ENCODE measurements at regions not wholly inside any gene's neighbourhood (a gene's known extent, or its start where the extent isn't known, plus 50 kb on each side); places are given as distances from the start of the nearest gene placed in this dataset.

- Histone ChIP-seq H3K4me3 (no peak overlapping the region), H3K27ac (no peak overlapping the region), H3K4me1 (no peaks in the 10 kb centered on the region), H3K27me3 (peaks cover 0 to 35% (median 0%) of the 10 kb centered on the region in 7 donors), H3K36me3 (no peaks in the 10 kb centered on the region), H3K9me3 (no peaks in the 10 kb centered on the region)
- ATAC-seq (no peak), DNase-seq (no peak)
- intact Hi-C loops (cut with DNase I), result loop anchor here in 3 of 10 donors (10.0 kb wide), 3 partner anchors 84 to 494 kb away; no protein-coding TSS in a partner anchor
- WGBS, 2 donors, result 44 to 51% methylated on average over 3 of the region's 3 CpGs
- TF ChIP-seq, protein P1, sequence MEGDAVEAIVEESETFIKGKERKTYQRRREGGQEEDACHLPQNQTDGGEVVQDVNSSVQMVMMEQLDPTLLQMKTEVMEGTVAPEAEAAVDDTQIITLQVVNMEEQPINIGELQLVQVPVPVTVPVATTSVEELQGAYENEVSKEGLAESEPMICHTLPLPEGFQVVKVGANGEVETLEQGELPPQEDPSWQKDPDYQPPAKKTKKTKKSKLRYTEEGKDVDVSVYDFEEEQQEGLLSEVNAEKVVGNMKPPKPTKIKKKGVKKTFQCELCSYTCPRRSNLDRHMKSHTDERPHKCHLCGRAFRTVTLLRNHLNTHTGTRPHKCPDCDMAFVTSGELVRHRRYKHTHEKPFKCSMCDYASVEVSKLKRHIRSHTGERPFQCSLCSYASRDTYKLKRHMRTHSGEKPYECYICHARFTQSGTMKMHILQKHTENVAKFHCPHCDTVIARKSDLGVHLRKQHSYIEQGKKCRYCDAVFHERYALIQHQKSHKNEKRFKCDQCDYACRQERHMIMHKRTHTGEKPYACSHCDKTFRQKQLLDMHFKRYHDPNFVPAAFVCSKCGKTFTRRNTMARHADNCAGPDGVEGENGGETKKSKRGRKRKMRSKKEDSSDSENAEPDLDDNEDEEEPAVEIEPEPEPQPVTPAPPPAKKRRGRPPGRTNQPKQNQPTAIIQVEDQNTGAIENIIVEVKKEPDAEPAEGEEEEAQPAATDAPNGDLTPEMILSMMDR (IDR thresholded peaks at IDR 0.05), result no peak
Measured at GRCh38 chrX:39248330-39248729, 447.1 kb downstream of the MID1IP1 start.

- H3K27ac ChIP-seq, result no peak overlapping the region
- H3K4me1 ChIP-seq, result no peaks in the 10 kb centered on the region
- no peak for ATAC-seq
- H3K4me3 ChIP-seq, result no peak overlapping the region
- H3K9me3 ChIP-seq, result no peaks in the 10 kb centered on the region
- intact Hi-C loops (cut with DNase I), result loop anchor here in 3 of 10 donors (10.0 kb wide), 3 partner anchors 85 to 495 kb away; no protein-coding TSS in a partner anchor
- H3K36me3 ChIP-seq, result no peaks in the 10 kb centered on the region
- no peak for DNase-seq
- H3K27me3 ChIP-seq, result peaks cover 0 to 35% (median 0%) of the 10 kb centered on the region in 7 donors
- TF ChIP-seq, protein P1 (IDR thresholded peaks at IDR 0.05), result no peak
Measured at GRCh38 chrX:39249999-39250398, 448.7 kb downstream of the MID1IP1 start.

DNA sequence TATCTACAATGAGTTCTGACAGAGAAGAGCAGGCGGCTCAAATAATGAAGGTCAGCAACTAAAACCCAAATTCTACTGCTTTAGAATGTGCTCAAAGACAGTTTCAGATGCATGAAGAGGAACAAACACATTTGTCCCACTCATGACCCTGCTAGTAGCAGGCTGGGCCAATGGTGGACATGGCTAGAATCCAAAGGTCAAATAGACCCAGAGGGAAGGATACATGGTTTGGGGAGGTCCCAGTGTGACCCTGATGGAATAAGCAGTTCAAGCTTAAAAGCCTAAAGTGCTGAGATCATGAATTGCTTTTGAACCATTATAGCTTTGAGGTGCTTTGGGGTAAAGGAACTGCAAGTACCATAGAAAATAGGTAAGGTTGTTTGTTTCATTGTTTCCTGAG, 450.7 kb downstream of the MID1IP1 start:
- ATAC-seq (no peak), DNase-seq (no peak)
- no peak overlapping the region for H3K4me3 ChIP-seq
- no peaks in the 10 kb centered on the region for H3K9me3 ChIP-seq
- no peaks in the 10 kb centered on the region for H3K4me1 ChIP-seq
- H3K36me3 ChIP-seq, result no peaks in the 10 kb centered on the region
- TF ChIP-seq, protein P1 (IDR thresholded peaks at IDR 0.05), result no peak
- WGBS, 2 donors, result 89 to 100% methylated on average over 1 of the region's 1 CpG
- no peak overlapping the region for H3K27ac ChIP-seq
- H3K27me3 ChIP-seq, result peaks cover 0 to 30% (median 0%) of the 10 kb centered on the region in 7 donors
- intact Hi-C loops (cut with DNase I), result no loop called here

DNA sequence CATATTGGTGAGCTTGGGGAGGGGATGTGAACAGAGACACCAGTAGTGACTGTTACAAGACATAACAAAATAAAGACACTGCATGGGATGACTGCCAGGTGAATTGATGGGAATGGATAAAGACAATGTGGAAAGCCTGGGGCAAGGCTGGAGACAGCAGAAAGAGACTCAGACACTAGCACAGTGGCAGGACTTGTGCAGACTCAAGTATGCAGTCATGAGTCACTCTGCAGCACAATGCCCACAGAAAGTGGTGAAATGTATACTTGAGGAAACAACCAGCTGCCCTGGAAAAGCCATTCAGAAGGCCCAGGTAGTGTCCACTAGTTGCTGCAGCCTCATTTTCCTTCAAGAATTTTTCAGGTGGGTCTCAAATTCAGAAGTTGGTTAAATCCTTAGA, 452.3 kb downstream of the MID1IP1 start:
- Histone ChIP-seq H3K9me3 (no peaks in the 10 kb centered on the region), H3K4me3 (no peak overlapping the region), H3K27ac (no peak overlapping the region), H3K36me3 (no peaks in the 10 kb centered on the region), H3K4me1 (no peaks in the 10 kb centered on the region), H3K27me3 (peaks cover 0 to 26% (median 0%) of the 10 kb centered on the region in 7 donors)
- no peak for DNase-seq
- TF ChIP-seq, protein P1 (IDR thresholded peaks at IDR 0.05), result no peak
- no peak for ATAC-seq
- intact Hi-C loops (cut with DNase I), result no loop called here

Data from heart right ventricle (tissue), 16 donors.